Testis (tissue), 2 donors: ENCODE measurements at regions not wholly inside any gene's neighbourhood (a gene's known extent, or its start where the extent isn't known, plus 50 kb on each side); places are given as distances from the start of the nearest gene placed in this dataset.

Experiments used
- DNase-seq: peaks from one replicate; pipeline ENCODE4 v3.0.0-alpha.2; 2019
- H3K27ac ChIP-seq, 2 donors: fragments of 200-600 bp; sonication (generic); one replicate each; pipeline ENCODE4 v1.5.1; 2019
- H3K27me3 ChIP-seq: fragments of 200-600 bp; sonication (generic); one replicate; pipeline ENCODE4 v1.5.1; 2019
- H3K36me3 ChIP-seq: fragments of 200-600 bp; sonication (generic); one replicate; pipeline ENCODE4 v1.5.1; 2017; ENCODE audit warnings: low read depth; ENCODE audit errors: missing control alignments
- H3K4me1 ChIP-seq: fragments of 200-600 bp; sonication (generic); one replicate; pipeline ENCODE4 v1.5.1; 2019
- H3K4me3 ChIP-seq, 2 donors: fragments of 200-600 bp; sonication (generic); one replicate each; pipeline ENCODE4 v1.5.1; 2017 to 2019
- H3K9me3 ChIP-seq: fragments of 200-600 bp; sonication (generic); one replicate; pipeline ENCODE4 v1.5.1; 2017
- POLR2A ChIP-seq: fragments of 450-650 bp; IDR thresholded peaks from one replicate; pipeline ENCODE4 v1.6.1; 2017; ENCODE audit warnings: antibody characterized with exemption, mild to moderate bottlenecking, moderate library complexity
- WGBS, 2 donors: methylation state at CpG; one replicate each; pipeline ENCODE4 v1.1.5; 2018; 5-methylcytosine and 5-hydroxymethylcytosine counted together
- intact Hi-C: fragments of 100-400 bp; cut with DNase I; formaldehyde crosslinking; loops from one replicate; pipeline ENCODE4 v1.15.1; 2023; ENCODE audit warnings: low total_unique reads
- TF ChIP-seq, protein P1 (sequence below), 3 experiments: fragments of 450-650 bp in 2 of 3; fragments of 200-600 bp in 1 of 3; sonication (generic) in 1 of 3; IDR thresholded peaks; one replicate each; pipeline ENCODE4 v1.5.1; 2016 to 2019; ENCODE audit warnings: antibody characterized with exemption in 3 of 3, mild to moderate bottlenecking in 2 of 3, moderate library complexity in 1 of 3

DNA sequence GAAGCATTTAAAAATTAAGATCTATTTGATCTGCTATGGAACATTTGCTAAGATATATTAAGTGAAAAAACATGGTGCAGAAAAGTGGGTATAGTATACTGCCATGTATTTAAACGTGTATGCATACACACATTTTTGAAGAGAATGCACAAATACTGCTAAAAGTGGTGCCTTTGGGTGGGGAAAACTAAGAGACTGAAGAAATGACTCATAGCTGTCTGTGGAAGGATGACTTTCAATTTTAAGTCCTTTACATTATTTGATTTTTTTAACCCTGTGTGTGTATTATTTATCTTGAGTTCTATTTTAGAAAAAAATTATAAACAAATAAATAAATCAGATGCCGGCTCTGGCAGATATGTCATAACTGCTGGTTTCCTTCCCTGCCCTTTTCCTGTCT is 120.7 kb upstream of the SLIT3 start:
- intact Hi-C loops, result no loop called here
- Histone ChIP-seq H3K4me3 (no peak overlapping the region), H3K9me3 (no peaks in the 10 kb centered on the region), H3K4me1 (no peaks in the 10 kb centered on the region), H3K27ac (no peak overlapping the region), H3K36me3 (no peaks in the 10 kb centered on the region), H3K27me3 (no peaks in the 10 kb centered on the region)
- no peak for DNase-seq
- WGBS, 2 donors, result 80% methylated on average over 2 of the region's 2 CpGs
- TF ChIP-seq, protein P1, sequence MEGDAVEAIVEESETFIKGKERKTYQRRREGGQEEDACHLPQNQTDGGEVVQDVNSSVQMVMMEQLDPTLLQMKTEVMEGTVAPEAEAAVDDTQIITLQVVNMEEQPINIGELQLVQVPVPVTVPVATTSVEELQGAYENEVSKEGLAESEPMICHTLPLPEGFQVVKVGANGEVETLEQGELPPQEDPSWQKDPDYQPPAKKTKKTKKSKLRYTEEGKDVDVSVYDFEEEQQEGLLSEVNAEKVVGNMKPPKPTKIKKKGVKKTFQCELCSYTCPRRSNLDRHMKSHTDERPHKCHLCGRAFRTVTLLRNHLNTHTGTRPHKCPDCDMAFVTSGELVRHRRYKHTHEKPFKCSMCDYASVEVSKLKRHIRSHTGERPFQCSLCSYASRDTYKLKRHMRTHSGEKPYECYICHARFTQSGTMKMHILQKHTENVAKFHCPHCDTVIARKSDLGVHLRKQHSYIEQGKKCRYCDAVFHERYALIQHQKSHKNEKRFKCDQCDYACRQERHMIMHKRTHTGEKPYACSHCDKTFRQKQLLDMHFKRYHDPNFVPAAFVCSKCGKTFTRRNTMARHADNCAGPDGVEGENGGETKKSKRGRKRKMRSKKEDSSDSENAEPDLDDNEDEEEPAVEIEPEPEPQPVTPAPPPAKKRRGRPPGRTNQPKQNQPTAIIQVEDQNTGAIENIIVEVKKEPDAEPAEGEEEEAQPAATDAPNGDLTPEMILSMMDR (IDR thresholded peaks at IDR 0.05), result no peak
- no peak for TF ChIP-seq POLR2A

DNA sequence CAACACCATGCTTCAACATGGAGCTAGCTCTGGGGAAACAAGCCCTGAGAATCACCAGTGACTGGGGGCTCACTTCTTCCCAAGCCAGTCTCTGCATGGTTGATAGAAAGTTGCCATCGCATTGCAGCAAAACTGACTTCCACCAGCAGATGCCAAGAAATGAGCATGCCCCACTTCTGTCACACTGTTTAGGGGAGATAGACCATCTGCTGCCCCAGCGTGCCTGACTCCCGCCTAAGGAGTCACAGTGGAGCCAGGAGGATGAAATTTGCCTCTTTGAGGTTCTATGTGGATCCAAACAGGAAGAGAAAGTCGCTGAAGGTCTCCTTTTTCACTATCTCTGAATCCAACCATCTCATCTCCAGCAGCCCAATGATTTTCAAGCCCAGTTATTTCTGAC is 116.7 kb upstream of the SLIT3 start:
- no peak overlapping the region for H3K27ac ChIP-seq
- 77 to 93% methylated on average over 4 of the region's 4 CpGs for WGBS, 2 donors

DNA sequence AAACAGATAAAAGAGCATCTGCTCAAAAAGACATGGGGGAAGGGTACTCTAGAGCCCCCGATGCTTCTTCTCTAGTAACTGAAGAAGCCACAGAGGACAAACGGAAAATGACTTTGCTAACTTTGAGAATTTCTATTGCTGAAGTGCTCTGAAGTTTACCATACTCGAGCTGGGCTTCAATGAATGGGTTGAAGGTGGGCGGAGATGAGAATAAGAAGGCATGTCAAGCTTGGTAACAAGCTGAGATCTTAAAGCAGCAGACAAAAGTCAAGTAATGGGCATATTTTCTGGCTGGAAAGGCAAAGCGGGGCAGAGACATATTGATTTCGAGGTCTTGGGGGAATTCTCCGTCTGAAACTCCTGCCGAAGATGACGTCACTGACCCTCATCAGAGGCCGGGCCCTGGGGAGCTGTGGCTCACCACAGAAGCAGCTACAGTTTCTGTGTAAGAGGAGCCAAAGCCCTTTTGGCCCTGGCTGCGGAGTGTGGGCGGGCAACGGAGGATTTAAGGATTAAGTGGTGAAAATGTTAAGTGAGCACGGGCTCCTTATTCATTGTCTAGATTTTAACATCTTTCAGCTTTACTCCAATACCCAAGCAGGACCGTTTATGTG is 115.8 kb upstream of the SLIT3 start:
- Histone ChIP-seq H3K4me1 (no peaks in the 10 kb centered on the region), H3K36me3 (no peaks in the 10 kb centered on the region), H3K27ac (no peak overlapping the region), H3K27me3 (no peaks in the 10 kb centered on the region), H3K4me3 (no peak overlapping the region), H3K9me3 (no peaks in the 10 kb centered on the region)
- 44 to 61% methylated on average over 15 of the region's 15 CpGs for WGBS, 2 donors
- TF ChIP-seq POLR2A, result no peak
- TF ChIP-seq, protein P1 (IDR thresholded peaks at IDR 0.05), result no peak
- DNase-seq, result no peak
- intact Hi-C loops, result no loop called here

More for the DNA sequence above, 116.7 kb upstream of the SLIT3 start:
- TF ChIP-seq, protein P1 (IDR thresholded peaks at IDR 0.05), result no peak
- no peak for TF ChIP-seq POLR2A
- Histone ChIP-seq H3K4me1 (no peaks in the 10 kb centered on the region), H3K36me3 (no peaks in the 10 kb centered on the region), H3K4me3 (no peak overlapping the region), H3K9me3 (no peaks in the 10 kb centered on the region), H3K27me3 (no peaks in the 10 kb centered on the region)
- DNase-seq, result no peak
- intact Hi-C loops, result no loop called here

DNA sequence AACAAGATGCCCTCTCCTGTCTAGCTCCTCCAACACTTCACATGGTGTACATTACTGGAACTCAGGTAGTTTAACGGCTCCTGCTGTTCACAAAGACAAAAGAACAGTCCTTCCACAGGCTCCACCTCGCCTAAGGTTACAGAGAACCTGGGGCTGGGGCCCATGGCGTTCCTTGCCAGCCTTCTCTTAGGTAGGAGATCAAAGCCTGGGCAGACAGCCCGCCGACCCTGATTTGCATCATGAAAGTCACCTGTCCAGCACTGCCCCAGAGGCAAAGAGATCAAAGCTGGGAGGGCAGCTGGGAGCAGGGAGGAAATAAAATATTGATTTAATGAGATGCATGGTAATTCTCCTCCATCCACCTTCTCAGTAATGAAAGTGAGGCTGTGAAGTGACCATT is 115.0 kb upstream of the SLIT3 start:
- intact Hi-C loops, result no loop called here
- H3K9me3 ChIP-seq, result no peaks in the 10 kb centered on the region
- H3K36me3 ChIP-seq, result no peaks in the 10 kb centered on the region
- 51 to 54% methylated on average over 5 of the region's 5 CpGs for WGBS, 2 donors
- no peaks in the 10 kb centered on the region for H3K27me3 ChIP-seq
- no peak for DNase-seq
- no peak overlapping the region for H3K4me3 ChIP-seq
- TF ChIP-seq, protein P1 (IDR thresholded peaks at IDR 0.05), result no peak
- TF ChIP-seq POLR2A, result no peak
- H3K4me1 ChIP-seq, result no peaks in the 10 kb centered on the region
- H3K27ac ChIP-seq, result no peak overlapping the region

DNA sequence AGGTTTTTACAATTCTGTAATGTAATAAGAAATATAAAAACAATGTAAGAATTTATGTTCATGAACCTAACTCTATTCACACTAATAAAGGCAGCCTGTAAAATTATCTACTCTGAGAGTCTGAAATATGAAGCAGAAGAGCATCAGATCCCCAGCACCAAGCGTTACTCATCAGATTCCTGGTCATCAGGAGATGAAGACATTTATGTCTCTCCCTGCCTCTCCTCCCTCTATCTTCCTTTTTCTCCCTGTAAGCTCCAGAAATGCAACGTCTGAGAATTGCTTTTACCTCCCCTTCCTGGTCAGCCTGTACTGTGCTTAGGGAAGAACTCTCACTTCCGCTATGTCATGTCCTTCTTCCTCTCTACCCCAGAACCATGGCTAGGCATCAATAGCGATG is 114.4 kb upstream of the SLIT3 start:
- intact Hi-C loops, result no loop called here
- no peak overlapping the region for H3K27ac ChIP-seq
- DNase-seq, result no peak
- H3K4me3 ChIP-seq, result no peak overlapping the region
- TF ChIP-seq, protein P1 (IDR thresholded peaks at IDR 0.05), result no peak
- no peak for TF ChIP-seq POLR2A
- WGBS, 2 donors, result 79 to 83% methylated on average over 4 of the region's 4 CpGs
- no peaks in the 10 kb centered on the region for H3K4me1 ChIP-seq
- no peaks in the 10 kb centered on the region for H3K9me3 ChIP-seq
- H3K36me3 ChIP-seq, result no peaks in the 10 kb centered on the region
- H3K27me3 ChIP-seq, result no peaks in the 10 kb centered on the region
